Stimulated activated effector memory CD8-positive, alpha-beta T cell treated with anti-CD3 and anti-CD28 coated beads, Interleukin-12 subunit alpha, Interleukin-12 subunit beta, amount 100 ng/mL, for 72 hours (primary cell): ENCODE measurements at regions not wholly inside any gene's neighbourhood (a gene's known extent, or its start where the extent isn't known, plus 50 kb on each side); places are given as distances from the start of the nearest gene placed in this dataset.

Experiments
- ATAC-seq: fragments of 150-1000 bp; cut with Tn5 transposase; 2 replicates; pipeline ENCODE4 v1.10.0; 2021
- DNase-seq, 2 donors: peaks; one replicate each; pipeline ENCODE4 v3.0.0; 2021 to 2022; ENCODE audit warnings: low spot score in 2 of 2
- H3K27ac Mint-ChIP-seq: one replicate; pipeline ENCODE4 v1.8.0; 2022; ENCODE audit warnings: mild to moderate bottlenecking, mixed read lengths
- H3K36me3 Mint-ChIP-seq: one replicate; pipeline ENCODE4 v1.8.0; 2022; ENCODE audit warnings: mild to moderate bottlenecking, mixed read lengths
- H3K4me1 Mint-ChIP-seq: one replicate; pipeline ENCODE4 v1.8.0; 2022; ENCODE audit warnings: mixed read lengths
- H3K4me3 Mint-ChIP-seq: one replicate; pipeline ENCODE4 v1.8.0; 2022; ENCODE audit warnings: mild to moderate bottlenecking, mixed read lengths
- H3K9me3 Mint-ChIP-seq: one replicate; pipeline ENCODE4 v1.8.0; 2022; ENCODE audit warnings: mixed read lengths

DNA sequence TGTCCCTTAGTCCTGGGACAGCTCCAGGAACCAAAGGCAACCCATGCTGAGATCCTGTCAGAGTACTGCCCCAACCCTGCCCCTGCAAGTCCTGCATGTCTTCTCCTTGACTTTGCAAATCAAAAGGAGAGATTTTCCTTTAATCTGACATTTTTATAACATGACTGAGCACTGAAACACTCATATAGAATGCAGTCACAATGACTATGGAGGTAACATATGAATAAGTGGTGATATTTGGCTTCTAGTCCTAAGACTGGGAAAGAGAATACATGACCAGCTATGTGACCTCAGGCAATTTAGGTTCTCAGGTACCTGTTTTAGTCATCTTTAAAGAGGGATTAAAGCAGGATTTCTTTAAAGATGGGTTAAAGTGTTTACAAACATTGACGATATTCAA, 941.6 kb upstream of the CDH8 start:
- H3K9me3 Mint-ChIP-seq: peaks cover 15% of the 10 kb centered on the region
- H3K4me3 Mint-ChIP-seq: no peak overlapping the region
- DNase-seq (no peak), ATAC-seq (no peak)
- no peaks in the 10 kb centered on the region for H3K4me1 Mint-ChIP-seq
- H3K27ac Mint-ChIP-seq: no peak overlapping the region
- H3K36me3 Mint-ChIP-seq: no peaks in the 10 kb centered on the region

- Mint-ChIP-seq H3K27ac (no peak overlapping the region), H3K36me3 (no peaks in the 10 kb centered on the region), H3K4me3 (no peak overlapping the region), H3K4me1 (no peaks in the 10 kb centered on the region), H3K9me3 (peaks cover 21% of the 10 kb centered on the region)
- DNase-seq: no peak
- ATAC-seq: no peak
Observed at GRCh38 chr16:62974424-62974823, 938.2 kb upstream of the CDH8 start.

DNA sequence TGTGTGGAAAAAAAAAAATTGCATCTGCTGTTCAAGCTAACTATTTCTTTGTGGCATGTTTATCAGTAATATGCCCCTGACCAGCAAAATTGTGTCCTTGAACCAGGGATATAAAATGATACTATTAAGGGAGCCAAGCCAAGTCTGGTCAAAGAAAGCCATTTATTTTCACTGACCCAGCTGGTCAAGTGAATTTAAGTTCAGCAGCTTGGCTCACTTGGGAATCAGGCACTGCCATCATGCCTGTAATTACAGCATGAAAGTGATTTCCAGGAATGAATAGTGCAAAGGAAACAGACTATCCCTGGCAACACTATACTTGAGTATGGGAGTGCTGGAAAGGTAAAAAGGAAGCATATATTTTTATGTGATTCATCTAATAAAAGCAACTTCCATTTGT, 934.6 kb upstream of the CDH8 start:
- Mint-ChIP-seq H3K27ac (no peak overlapping the region), H3K9me3 (peaks cover 14% of the 10 kb centered on the region), H3K4me1 (no peaks in the 10 kb centered on the region), H3K36me3 (no peaks in the 10 kb centered on the region), H3K4me3 (no peak overlapping the region)
- no peak for DNase-seq
- no peak for ATAC-seq

GRCh38 chr16:62969711-62970318, 933.6 kb upstream of the CDH8 start:
- no peaks in the 10 kb centered on the region for H3K36me3 Mint-ChIP-seq
- peaks cover 9% of the 10 kb centered on the region for H3K9me3 Mint-ChIP-seq
- ATAC-seq: no peak
- no peak for DNase-seq
- H3K27ac Mint-ChIP-seq: no peak overlapping the region
- H3K4me1 Mint-ChIP-seq: no peaks in the 10 kb centered on the region
- no peak overlapping the region for H3K4me3 Mint-ChIP-seq

GRCh38 chr16:62967611-62968010, 931.4 kb upstream of the CDH8 start:
- H3K36me3 Mint-ChIP-seq: no peaks in the 10 kb centered on the region
- ATAC-seq: no peak

GRCh38 chr16:62967163-62967562, 930.9 kb upstream of the CDH8 start:
- Mint-ChIP-seq H3K9me3 (peaks cover 7% of the 10 kb centered on the region), H3K36me3 (no peaks in the 10 kb centered on the region), H3K27ac (no peak overlapping the region), H3K4me3 (no peak overlapping the region), H3K4me1 (no peaks in the 10 kb centered on the region)
- DNase-seq: no peak
- ATAC-seq: no peak

More at GRCh38 chr16:62967611-62968010, 931.4 kb upstream of the CDH8 start:
- DNase-seq: no peak
- H3K9me3 Mint-ChIP-seq: peaks cover 10% of the 10 kb centered on the region
- no peaks in the 10 kb centered on the region for H3K4me1 Mint-ChIP-seq
- no peak overlapping the region for H3K4me3 Mint-ChIP-seq
- no peak overlapping the region for H3K27ac Mint-ChIP-seq

- Mint-ChIP-seq H3K4me3 (no peak overlapping the region), H3K4me1 (no peaks in the 10 kb centered on the region), H3K36me3 (no peaks in the 10 kb centered on the region), H3K27ac (no peak overlapping the region), H3K9me3 (peaks cover 9% of the 10 kb centered on the region)
- ATAC-seq (no peak), DNase-seq (no peak)
Observed at GRCh38 chr16:62966626-62967025, 930.4 kb upstream of the CDH8 start.

- H3K36me3 Mint-ChIP-seq: no peaks in the 10 kb centered on the region
- peaks cover 9% of the 10 kb centered on the region for H3K9me3 Mint-ChIP-seq
- no peak overlapping the region for H3K4me3 Mint-ChIP-seq
- ATAC-seq (no peak), DNase-seq (no peak)
- H3K27ac Mint-ChIP-seq: no peak overlapping the region
- H3K4me1 Mint-ChIP-seq: no peaks in the 10 kb centered on the region
Observed at GRCh38 chr16:62965831-62966230, 929.6 kb upstream of the CDH8 start.

- Mint-ChIP-seq H3K4me1 (no peaks in the 10 kb centered on the region), H3K36me3 (no peaks in the 10 kb centered on the region), H3K9me3 (peaks cover 9% of the 10 kb centered on the region), H3K4me3 (no peak overlapping the region), H3K27ac (no peak overlapping the region)
- no peak for ATAC-seq
- DNase-seq: no peak
Observed at GRCh38 chr16:62963846-62964245, 927.6 kb upstream of the CDH8 start.

- no peak overlapping the region for H3K4me3 Mint-ChIP-seq
- ATAC-seq: no peak
- no peaks in the 10 kb centered on the region for H3K4me1 Mint-ChIP-seq
- DNase-seq: no peak
- no peak overlapping the region for H3K27ac Mint-ChIP-seq
- H3K36me3 Mint-ChIP-seq: no peaks in the 10 kb centered on the region
- H3K9me3 Mint-ChIP-seq: peaks cover 24% of the 10 kb centered on the region
Observed at GRCh38 chr16:62955033-62955349, 918.8 kb upstream of the CDH8 start.

DNA sequence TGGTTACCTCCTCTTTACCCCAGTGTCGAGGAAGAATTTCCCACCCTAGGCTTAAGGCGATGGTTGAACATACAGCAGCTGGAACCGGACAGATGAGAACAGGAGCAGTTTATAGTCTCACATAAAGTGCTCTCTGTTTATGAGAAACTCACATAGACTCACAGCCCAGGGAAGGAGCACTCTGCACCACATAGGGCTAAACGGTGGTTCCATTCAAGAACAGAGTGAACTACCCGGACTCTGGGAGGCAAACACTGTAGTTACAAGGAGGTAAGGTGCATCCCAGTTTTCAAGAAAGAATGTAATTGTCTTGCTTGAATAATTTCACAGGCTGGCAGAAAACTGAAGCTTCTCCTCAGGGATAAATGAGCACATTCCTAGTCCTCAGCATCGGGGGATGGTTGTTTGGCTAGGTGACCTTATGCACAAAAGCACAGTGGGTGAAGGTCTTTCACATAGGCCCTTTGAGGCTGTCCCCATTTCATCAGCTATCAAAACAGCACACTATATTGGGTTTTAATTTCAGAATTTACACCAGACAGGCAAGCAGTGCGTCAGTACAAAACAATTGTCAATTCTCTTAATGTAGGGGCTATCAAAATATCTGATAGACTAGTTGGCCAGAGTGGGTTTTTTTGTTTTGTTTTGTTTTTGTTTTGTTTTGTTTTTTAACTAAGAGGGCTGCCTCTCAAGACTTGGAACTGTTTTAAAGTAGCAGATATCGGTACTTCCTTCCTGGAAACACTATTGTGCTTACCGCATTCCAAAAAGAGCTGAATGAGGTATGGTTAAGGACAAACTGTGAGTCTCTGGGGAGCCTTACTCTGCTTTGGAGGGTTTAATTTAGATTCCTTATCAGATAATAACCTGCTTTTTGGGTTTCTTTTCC, 918.1 kb upstream of the CDH8 start:
- H3K36me3 Mint-ChIP-seq: no peaks in the 10 kb centered on the region
- no peak for ATAC-seq

GRCh38 chr16:62950351-62950750, 914.1 kb upstream of the CDH8 start:
- Mint-ChIP-seq H3K9me3 (peaks cover 19% of the 10 kb centered on the region), H3K27ac (no peak overlapping the region), H3K36me3 (no peaks in the 10 kb centered on the region), H3K4me1 (no peaks in the 10 kb centered on the region), H3K4me3 (no peak overlapping the region)
- no peak for ATAC-seq
- no peak for DNase-seq

More for the DNA sequence above, 918.1 kb upstream of the CDH8 start:
- H3K4me1 Mint-ChIP-seq: no peaks in the 10 kb centered on the region
- peaks cover 19% of the 10 kb centered on the region for H3K9me3 Mint-ChIP-seq
- H3K4me3 Mint-ChIP-seq: no peak overlapping the region
- no peak overlapping the region for H3K27ac Mint-ChIP-seq
- no peak for DNase-seq

DNA sequence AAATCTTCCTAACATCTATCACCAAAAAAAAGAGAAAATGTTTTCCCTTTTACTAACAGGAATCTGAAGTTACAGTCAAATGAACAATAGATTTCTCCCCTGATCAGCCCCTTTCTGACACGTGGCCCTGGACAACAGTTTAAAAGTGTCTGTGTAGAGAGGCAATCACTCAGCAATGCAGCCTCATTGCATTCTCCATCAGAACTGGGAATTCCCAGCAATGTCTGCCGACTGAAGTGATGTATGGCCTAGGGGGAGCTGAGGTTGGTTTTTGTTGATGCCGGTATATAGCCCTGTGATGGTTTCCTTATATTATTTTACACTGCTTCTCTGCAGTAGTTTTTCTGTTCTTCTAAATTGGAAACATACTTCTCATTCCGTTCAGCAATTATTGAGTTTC, 904.3 kb upstream of the CDH8 start:
- Mint-ChIP-seq H3K4me1 (no peaks in the 10 kb centered on the region), H3K36me3 (no peaks in the 10 kb centered on the region)

GRCh38 chr16:62939687-62940086, 903.4 kb upstream of the CDH8 start:
- H3K36me3 Mint-ChIP-seq: no peaks in the 10 kb centered on the region
- H3K4me3 Mint-ChIP-seq: no peak overlapping the region
- peaks cover 11% of the 10 kb centered on the region for H3K9me3 Mint-ChIP-seq
- DNase-seq (no peak), ATAC-seq (no peak)
- H3K4me1 Mint-ChIP-seq: no peaks in the 10 kb centered on the region
- no peak overlapping the region for H3K27ac Mint-ChIP-seq

More for the DNA sequence above, 904.3 kb upstream of the CDH8 start:
- peaks cover 14% of the 10 kb centered on the region for H3K9me3 Mint-ChIP-seq
- DNase-seq (no peak), ATAC-seq (no peak)
- no peak overlapping the region for H3K4me3 Mint-ChIP-seq
- no peak overlapping the region for H3K27ac Mint-ChIP-seq

- H3K9me3 Mint-ChIP-seq: peaks cover 9% of the 10 kb centered on the region
- H3K27ac Mint-ChIP-seq: no peak overlapping the region
- H3K4me3 Mint-ChIP-seq: no peak overlapping the region
- no peaks in the 10 kb centered on the region for H3K36me3 Mint-ChIP-seq
- no peak for DNase-seq
- ATAC-seq: no peak
- H3K4me1 Mint-ChIP-seq: no peaks in the 10 kb centered on the region
Observed at GRCh38 chr16:62933929-62934328, 897.7 kb upstream of the CDH8 start.

GRCh38 chr16:62929593-62929992, 893.4 kb upstream of the CDH8 start:
- no peak for DNase-seq
- no peak for ATAC-seq
- Mint-ChIP-seq H3K4me1 (no peaks in the 10 kb centered on the region), H3K9me3 (peaks cover 13% of the 10 kb centered on the region), H3K36me3 (no peaks in the 10 kb centered on the region), H3K4me3 (no peak overlapping the region), H3K27ac (no peak overlapping the region)
